OCI-LY7 (cell line): ENCODE measurements at regions not wholly inside any gene's neighbourhood (a gene's known extent, or its start where the extent isn't known, plus 50 kb on each side); places are given as distances from the start of the nearest gene placed in this dataset.

Experiments
- EZH2phosphoT487 ChIP-seq: fragments of 200-600 bp; sonication (generic); IDR thresholded peaks from 2 replicates; pipeline ENCODE4 v1.6.1; 2018; ENCODE audit warnings: low read depth, borderline replicate concordance, mild to moderate bottlenecking, mixed run types, antibody characterized with exemption, low read length, moderate library complexity, mixed read lengths
- TF ChIP-seq, protein P1 (sequence below): fragments of 200-600 bp; sonication (generic); conservative IDR thresholded peaks from 2 replicates; pipeline ENCODE4 v1.5.1; 2014; ENCODE audit warnings: mild to moderate bottlenecking, antibody characterized with exemption, low read length, moderate library complexity, mixed read lengths

- TF ChIP-seq, protein P1, sequence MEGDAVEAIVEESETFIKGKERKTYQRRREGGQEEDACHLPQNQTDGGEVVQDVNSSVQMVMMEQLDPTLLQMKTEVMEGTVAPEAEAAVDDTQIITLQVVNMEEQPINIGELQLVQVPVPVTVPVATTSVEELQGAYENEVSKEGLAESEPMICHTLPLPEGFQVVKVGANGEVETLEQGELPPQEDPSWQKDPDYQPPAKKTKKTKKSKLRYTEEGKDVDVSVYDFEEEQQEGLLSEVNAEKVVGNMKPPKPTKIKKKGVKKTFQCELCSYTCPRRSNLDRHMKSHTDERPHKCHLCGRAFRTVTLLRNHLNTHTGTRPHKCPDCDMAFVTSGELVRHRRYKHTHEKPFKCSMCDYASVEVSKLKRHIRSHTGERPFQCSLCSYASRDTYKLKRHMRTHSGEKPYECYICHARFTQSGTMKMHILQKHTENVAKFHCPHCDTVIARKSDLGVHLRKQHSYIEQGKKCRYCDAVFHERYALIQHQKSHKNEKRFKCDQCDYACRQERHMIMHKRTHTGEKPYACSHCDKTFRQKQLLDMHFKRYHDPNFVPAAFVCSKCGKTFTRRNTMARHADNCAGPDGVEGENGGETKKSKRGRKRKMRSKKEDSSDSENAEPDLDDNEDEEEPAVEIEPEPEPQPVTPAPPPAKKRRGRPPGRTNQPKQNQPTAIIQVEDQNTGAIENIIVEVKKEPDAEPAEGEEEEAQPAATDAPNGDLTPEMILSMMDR: no peak
- no peak for TF ChIP-seq EZH2phosphoT487
Observed at GRCh38 chr2:59993726-59994125, 559.7 kb downstream of the BCL11A start.
